ENCODE measurements at regions not wholly inside any gene's neighbourhood (a gene's known extent, or its start where the extent isn't known, plus 50 kb on each side); places are given as distances from the start of the nearest gene placed in this dataset.

- no peak overlapping the region for H2BK120ac ChIP-seq (ENCODE audit: insufficient read depth, low read length, poor library complexity)
- no peaks in the 10 kb centered on the region for H3K79me2 ChIP-seq (ENCODE audit: control insufficient read depth, insufficient read depth, low read length, poor library complexity)
- H3K27me3 ChIP-seq (ENCODE audit: insufficient read depth, low read length) = no peaks in the 10 kb centered on the region
- H2BK5ac ChIP-seq (ENCODE audit: low read depth, low read length, poor library complexity) = no peak overlapping the region
- H3K4me1 ChIP-seq (ENCODE audit: control insufficient read depth in 1 of 2, insufficient read depth in 2 of 2, low read length in 2 of 2) = no peaks in the 10 kb centered on the region
- no peak overlapping the region for H4K12ac ChIP-seq (ENCODE audit: low read depth, low read length)
- H3K4me2 ChIP-seq (ENCODE audit: low read length) = no peak overlapping the region
- no peaks in the 10 kb centered on the region for H3K79me1 ChIP-seq (ENCODE audit: low read length)
- H3K4ac ChIP-seq (ENCODE audit: low read depth, low read length) = no peak overlapping the region
- no peak overlapping the region for H3K18ac ChIP-seq (ENCODE audit: low read length)
- no peak overlapping the region for H4K91ac ChIP-seq (ENCODE audit: low read depth, low read length)
- H3K36me3 ChIP-seq (ENCODE audit: control insufficient read depth in 1 of 2, insufficient read depth in 2 of 2, low read length in 2 of 2) = no peaks in the 10 kb centered on the region
- H4K8ac ChIP-seq (ENCODE audit: low read depth, low read length) = no peak overlapping the region
- no peak overlapping the region for H2AK5ac ChIP-seq (ENCODE audit: low read length)
- peaks cover 5% of the 10 kb centered on the region for H3K9me3 ChIP-seq (ENCODE audit: insufficient read depth, low read depth, low read length)
- H2BK12ac ChIP-seq (ENCODE audit: low read length) = no peak overlapping the region
- no peak overlapping the region for H3K23ac ChIP-seq (ENCODE audit: low read length)
- no peak overlapping the region for H3K4me3 ChIP-seq (ENCODE audit: low read depth, low read length)
- H3K14ac ChIP-seq (ENCODE audit: low read length) = no peak overlapping the region
- no peak overlapping the region for H3K27ac ChIP-seq (ENCODE audit: low read depth, low read length)
- no peak for DNase-seq
- no peak overlapping the region for H3K9ac ChIP-seq (ENCODE audit: low read length)
- WGBS (ENCODE audit: extremely low coverage, insufficient coverage, insufficient read length) = no CpG with 5 or more reads among the region's 15 CpGs
- no peak overlapping the region for H2AFZ ChIP-seq (ENCODE audit: insufficient read depth, low read length, poor library complexity)
Measured at GRCh38 chr3:194824701-194825111, 139.0 kb downstream of the FAM43A start.

GRCh38 chr3:194826594-194826993 is 140.9 kb downstream of the FAM43A start:
- no peaks in the 10 kb centered on the region for H3K36me3 ChIP-seq (ENCODE audit: control insufficient read depth in 1 of 2, insufficient read depth in 2 of 2, low read length in 2 of 2)
- no peak overlapping the region for H3K23ac ChIP-seq (ENCODE audit: low read length)
- H3K79me2 ChIP-seq (ENCODE audit: control insufficient read depth, insufficient read depth, low read length, poor library complexity) = no peaks in the 10 kb centered on the region
- H3K27me3 ChIP-seq (ENCODE audit: insufficient read depth, low read length) = no peaks in the 10 kb centered on the region
- H3K27ac ChIP-seq (ENCODE audit: low read depth, low read length) = no peak overlapping the region
- no peak overlapping the region for H3K14ac ChIP-seq (ENCODE audit: low read length)
- no peak overlapping the region for H3K9ac ChIP-seq (ENCODE audit: low read length)
- no CpG with 5 or more reads among the region's 6 CpGs for WGBS (ENCODE audit: extremely low coverage, insufficient coverage, insufficient read length)
- H3K4me2 ChIP-seq (ENCODE audit: low read length) = no peak overlapping the region
- no peak overlapping the region for H4K12ac ChIP-seq (ENCODE audit: low read depth, low read length)
- no peaks in the 10 kb centered on the region for H3K79me1 ChIP-seq (ENCODE audit: low read length)
- no peak overlapping the region for H2AK5ac ChIP-seq (ENCODE audit: low read length)
- H2BK120ac ChIP-seq (ENCODE audit: insufficient read depth, low read length, poor library complexity) = no peak overlapping the region
- H2AFZ ChIP-seq (ENCODE audit: insufficient read depth, low read length, poor library complexity) = no peak overlapping the region
- H3K4me3 ChIP-seq (ENCODE audit: low read depth, low read length) = no peak overlapping the region
- no peak overlapping the region for H2BK5ac ChIP-seq (ENCODE audit: low read depth, low read length, poor library complexity)
- H3K4ac ChIP-seq (ENCODE audit: low read depth, low read length) = no peak overlapping the region
- H4K91ac ChIP-seq (ENCODE audit: low read depth, low read length) = no peak overlapping the region
- DNase-seq = no peak
- H3K18ac ChIP-seq (ENCODE audit: low read length) = no peak overlapping the region
- no peak overlapping the region for H4K8ac ChIP-seq (ENCODE audit: low read depth, low read length)
- H2BK12ac ChIP-seq (ENCODE audit: low read length) = no peak overlapping the region
- peaks cover 5% of the 10 kb centered on the region for H3K9me3 ChIP-seq (ENCODE audit: insufficient read depth, low read depth, low read length)
- H3K4me1 ChIP-seq (ENCODE audit: control insufficient read depth in 1 of 2, insufficient read depth in 2 of 2, low read length in 2 of 2) = no peaks in the 10 kb centered on the region

GRCh38 chr3:194827486-194827885 is 141.8 kb downstream of the FAM43A start:
- Histone ChIP-seq H2BK120ac (ENCODE audit: insufficient read depth, low read length, poor library complexity) (no peak overlapping the region), H4K12ac (ENCODE audit: low read depth, low read length) (no peak overlapping the region), H4K8ac (ENCODE audit: low read depth, low read length) (no peak overlapping the region), H3K14ac (ENCODE audit: low read length) (no peak overlapping the region), H3K27ac (ENCODE audit: low read depth, low read length) (no peak overlapping the region), H3K79me1 (ENCODE audit: low read length) (no peaks in the 10 kb centered on the region), H2AFZ (ENCODE audit: insufficient read depth, low read length, poor library complexity) (no peak overlapping the region), H2BK5ac (ENCODE audit: low read depth, low read length, poor library complexity) (no peak overlapping the region), H2BK12ac (ENCODE audit: low read length) (no peak overlapping the region), H3K4me2 (ENCODE audit: low read length) (no peak overlapping the region), H3K4ac (ENCODE audit: low read depth, low read length) (no peak overlapping the region), H3K23ac (ENCODE audit: low read length) (no peak overlapping the region), H3K4me1 (ENCODE audit: control insufficient read depth in 1 of 2, insufficient read depth in 2 of 2, low read length in 2 of 2) (no peaks in the 10 kb centered on the region), H3K18ac (ENCODE audit: low read length) (no peak overlapping the region), H3K27me3 (ENCODE audit: insufficient read depth, low read length) (no peaks in the 10 kb centered on the region), H4K91ac (ENCODE audit: low read depth, low read length) (no peak overlapping the region), H2AK5ac (ENCODE audit: low read length) (no peak overlapping the region), H3K9ac (ENCODE audit: low read length) (no peak overlapping the region), H3K36me3 (ENCODE audit: control insufficient read depth in 1 of 2, insufficient read depth in 2 of 2, low read length in 2 of 2) (no peaks in the 10 kb centered on the region), H3K4me3 (ENCODE audit: low read depth, low read length) (no peak overlapping the region), H3K79me2 (ENCODE audit: control insufficient read depth, insufficient read depth, low read length, poor library complexity) (no peaks in the 10 kb centered on the region), H3K9me3 (ENCODE audit: insufficient read depth, low read depth, low read length) (peaks cover 5% of the 10 kb centered on the region)
- WGBS (ENCODE audit: extremely low coverage, insufficient coverage, insufficient read length) = no CpG with 5 or more reads among the region's 1 CpG
- DNase-seq = no peak

GRCh38 chr3:194828116-194828515 is 142.4 kb downstream of the FAM43A start:
- Histone ChIP-seq H2AFZ (ENCODE audit: insufficient read depth, low read length, poor library complexity) (no peak overlapping the region), H3K79me1 (ENCODE audit: low read length) (no peaks in the 10 kb centered on the region), H2AK5ac (ENCODE audit: low read length) (no peak overlapping the region), H3K9ac (ENCODE audit: low read length) (no peak overlapping the region), H4K12ac (ENCODE audit: low read depth, low read length) (no peak overlapping the region), H3K27ac (ENCODE audit: low read depth, low read length) (no peak overlapping the region), H2BK5ac (ENCODE audit: low read depth, low read length, poor library complexity) (no peak overlapping the region), H3K14ac (ENCODE audit: low read length) (no peak overlapping the region), H3K4me1 (ENCODE audit: control insufficient read depth in 1 of 2, insufficient read depth in 2 of 2, low read length in 2 of 2) (no peaks in the 10 kb centered on the region), H3K27me3 (ENCODE audit: insufficient read depth, low read length) (no peaks in the 10 kb centered on the region), H2BK120ac (ENCODE audit: insufficient read depth, low read length, poor library complexity) (no peak overlapping the region), H2BK12ac (ENCODE audit: low read length) (no peak overlapping the region), H3K36me3 (ENCODE audit: control insufficient read depth in 1 of 2, insufficient read depth in 2 of 2, low read length in 2 of 2) (no peaks in the 10 kb centered on the region), H3K18ac (ENCODE audit: low read length) (no peak overlapping the region), H3K79me2 (ENCODE audit: control insufficient read depth, insufficient read depth, low read length, poor library complexity) (no peaks in the 10 kb centered on the region), H3K4ac (ENCODE audit: low read depth, low read length) (no peak overlapping the region), H3K4me3 (ENCODE audit: low read depth, low read length) (no peak overlapping the region), H3K9me3 (ENCODE audit: insufficient read depth, low read depth, low read length) (peaks cover 5% of the 10 kb centered on the region), H4K91ac (ENCODE audit: low read depth, low read length) (no peak overlapping the region), H3K4me2 (ENCODE audit: low read length) (no peak overlapping the region), H3K23ac (ENCODE audit: low read length) (no peak overlapping the region), H4K8ac (ENCODE audit: low read depth, low read length) (no peak overlapping the region)
- DNase-seq = no peak
- WGBS (ENCODE audit: extremely low coverage, insufficient coverage, insufficient read length) = no CpG with 5 or more reads among the region's 6 CpGs
